MM.1S (cell line): ENCODE measurements at regions not wholly inside any gene's neighbourhood (a gene's known extent, or its start where the extent isn't known, plus 50 kb on each side); places are given as distances from the start of the nearest gene placed in this dataset.

Experiments used
- CTCF ChIP-seq: fragments of 300-600 bp; sonication (generic); IDR thresholded peaks from 2 replicates; pipeline ENCODE4 v1.5.1; 2016; ENCODE audit warnings: antibody characterized with exemption, low read length, mixed read lengths
- EZH2 ChIP-seq: fragments of 300-600 bp; sonication (generic); optimal IDR thresholded peaks from 2 replicates; pipeline ENCODE3; 2017; ENCODE audit warnings: low read depth, mild to moderate bottlenecking, antibody characterized with exemption, low read length, mixed read lengths

DNA sequence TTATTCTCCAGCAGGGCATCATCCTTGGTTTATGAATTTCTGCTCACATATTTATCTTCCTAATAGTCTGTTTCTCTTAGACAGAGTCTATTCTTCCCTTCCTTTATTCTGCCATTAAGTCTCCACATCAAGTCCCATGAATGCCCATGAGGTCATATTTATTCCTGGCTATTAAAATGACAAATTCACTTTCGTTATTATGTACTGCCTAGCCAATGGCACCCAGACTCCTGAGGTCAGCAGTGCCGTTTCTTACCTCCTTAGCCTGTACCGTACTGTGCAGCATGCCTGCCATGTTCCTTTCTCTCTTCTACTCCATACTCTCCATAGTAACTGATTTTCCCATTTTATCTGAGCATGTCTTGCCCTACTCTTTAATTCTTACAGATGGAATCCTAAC is 82.3 kb upstream of the SPTBN1 start:
- TF ChIP-seq CTCF = no peak
- TF ChIP-seq EZH2 = no peak
